TTC549 (cell line): ENCODE measurements at regions not wholly inside any gene's neighbourhood (a gene's known extent, or its start where the extent isn't known, plus 50 kb on each side); places are given as distances from the start of the nearest gene placed in this dataset.

Experiments
- FAIRE-seq: peaks from 2 replicates; lab custom pipeline; 2012; peaks lifted over from hg19 to GRCh38; lab: Jason Lieb, UNC

DNA sequence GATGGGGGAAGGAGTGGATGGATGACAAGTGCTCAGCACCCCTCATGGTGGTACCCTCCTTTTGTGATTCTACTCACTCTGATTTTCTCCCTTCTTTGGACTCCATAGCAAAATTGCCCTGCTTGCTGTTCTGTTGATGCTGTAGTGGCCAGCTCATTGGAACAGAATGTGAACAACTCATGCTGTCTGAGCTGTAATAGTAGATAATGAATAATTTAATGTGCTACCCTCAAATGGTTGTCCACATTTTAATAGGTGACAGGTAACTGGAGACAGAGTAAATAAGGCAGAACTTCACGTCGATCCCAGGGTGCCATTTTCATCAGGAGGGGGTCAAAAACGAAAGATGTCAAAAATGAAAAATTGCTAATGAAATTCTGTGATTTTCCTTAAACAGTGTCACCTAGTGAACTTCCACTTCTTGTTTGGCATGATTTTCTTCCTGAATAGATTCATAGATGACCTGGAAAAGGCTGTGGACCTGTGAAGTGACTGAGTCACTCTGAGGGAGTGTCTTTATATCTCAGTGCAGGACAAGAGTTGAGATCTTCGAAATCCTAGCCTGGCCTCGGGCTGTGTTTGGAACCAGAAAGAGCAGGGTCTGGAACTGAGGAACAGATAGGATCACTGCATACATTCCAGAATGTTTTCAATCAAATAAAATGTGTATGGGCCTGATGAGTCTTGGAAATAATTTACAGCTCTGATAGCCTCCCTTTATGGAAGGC is 270.2 kb downstream of the PSAT1 start:
- no peak for FAIRE-seq

DNA sequence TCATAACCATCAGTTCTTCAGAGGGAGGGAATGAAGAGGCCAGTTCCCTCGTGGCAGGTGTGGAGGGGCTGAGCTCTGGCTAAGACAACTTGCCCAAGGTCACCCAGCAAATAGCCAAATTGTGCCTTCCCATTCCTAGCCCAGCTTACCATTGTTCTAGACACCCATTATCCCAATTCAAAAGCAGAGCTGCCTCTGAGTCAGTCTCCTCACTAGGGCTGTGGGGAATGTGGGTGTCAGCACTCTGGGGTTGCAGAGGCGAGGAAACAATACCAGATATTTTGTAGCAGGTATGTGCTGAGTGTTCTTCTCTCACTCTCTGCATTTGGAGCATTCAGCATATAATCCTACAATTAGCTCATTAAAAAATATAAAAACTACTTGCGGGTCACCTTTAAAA is 270.8 kb downstream of the PSAT1 start:
- FAIRE-seq = no peak

GRCh38 chr9:78568774-78569173 is 271.8 kb downstream of the PSAT1 start:
- no peak for FAIRE-seq

GRCh38 chr9:78572266-78572665 is 275.3 kb downstream of the PSAT1 start:
- FAIRE-seq = no peak

DNA sequence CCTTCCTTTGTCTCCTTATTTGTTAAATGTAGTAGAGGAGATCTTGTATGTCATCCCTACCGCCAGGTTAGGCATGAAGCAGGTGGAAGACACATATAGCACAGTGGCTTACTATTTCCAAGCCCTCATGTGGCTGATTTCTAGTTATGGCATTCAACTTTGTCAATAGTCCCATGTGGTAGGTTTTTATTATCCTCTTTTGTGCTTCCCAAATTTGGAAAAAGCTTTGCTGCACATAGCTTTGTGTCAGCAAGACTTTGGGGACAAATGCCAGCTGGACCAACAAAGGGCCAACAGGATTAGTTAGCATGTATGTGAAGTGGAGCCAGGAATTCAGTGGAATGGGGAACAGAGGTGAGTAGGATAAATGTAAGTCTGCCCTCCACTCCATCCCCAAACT is 276.3 kb downstream of the PSAT1 start:
- FAIRE-seq = no peak

DNA sequence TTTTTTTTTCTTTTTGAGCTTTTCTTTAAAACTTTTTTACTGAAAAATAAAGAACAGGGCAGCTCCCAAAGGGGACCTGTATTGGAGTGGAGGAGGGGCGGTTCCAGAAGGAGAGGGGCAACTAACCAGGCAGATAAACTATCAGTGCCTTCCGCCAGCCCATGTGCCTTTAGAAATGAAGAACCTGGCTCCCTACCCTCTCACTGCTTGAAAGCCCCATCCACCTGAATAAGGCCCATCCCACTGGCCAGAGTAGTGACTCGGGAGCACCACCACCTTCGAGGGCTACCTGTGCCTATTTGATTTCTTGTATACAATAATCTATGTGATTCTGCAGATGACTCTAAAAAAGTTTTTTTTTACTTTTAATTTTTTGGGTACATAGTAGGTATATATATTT is 276.7 kb downstream of the PSAT1 start:
- FAIRE-seq = no peak

DNA sequence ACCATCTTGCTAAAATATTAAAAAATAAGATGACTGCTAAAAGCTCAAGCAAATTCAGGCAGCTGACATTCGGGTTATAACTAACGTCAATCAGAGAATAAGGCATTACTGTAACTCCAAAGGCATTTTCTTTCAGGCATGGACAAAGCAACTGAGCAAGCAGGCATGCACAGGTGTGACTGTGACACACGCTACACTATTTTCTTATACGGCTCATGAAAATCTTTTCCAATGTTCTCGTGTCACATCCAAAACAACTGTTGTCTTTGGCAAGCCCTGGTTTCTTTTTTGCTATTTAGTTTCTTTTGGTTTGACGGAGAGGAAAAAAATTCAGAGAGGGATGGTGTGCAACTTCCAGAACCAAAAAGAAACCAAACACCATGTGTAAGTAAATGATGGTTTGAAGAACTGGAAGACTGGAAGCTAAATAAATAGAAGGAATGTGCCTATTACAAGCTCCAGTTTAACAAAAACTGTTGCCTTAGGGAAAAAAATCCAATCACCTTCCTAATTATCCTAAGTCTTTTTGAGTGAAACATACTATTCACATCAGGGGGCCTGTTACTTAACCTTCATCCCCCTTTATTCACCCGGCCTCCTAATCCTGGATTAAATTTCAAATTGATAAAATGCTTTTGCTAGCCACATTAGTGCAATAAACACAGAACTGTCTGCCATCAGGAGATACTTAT is 277.6 kb downstream of the PSAT1 start:
- no peak for FAIRE-seq

- no peak for FAIRE-seq
Observed at GRCh38 chr9:78575081-78575480, 278.2 kb downstream of the PSAT1 start.

DNA sequence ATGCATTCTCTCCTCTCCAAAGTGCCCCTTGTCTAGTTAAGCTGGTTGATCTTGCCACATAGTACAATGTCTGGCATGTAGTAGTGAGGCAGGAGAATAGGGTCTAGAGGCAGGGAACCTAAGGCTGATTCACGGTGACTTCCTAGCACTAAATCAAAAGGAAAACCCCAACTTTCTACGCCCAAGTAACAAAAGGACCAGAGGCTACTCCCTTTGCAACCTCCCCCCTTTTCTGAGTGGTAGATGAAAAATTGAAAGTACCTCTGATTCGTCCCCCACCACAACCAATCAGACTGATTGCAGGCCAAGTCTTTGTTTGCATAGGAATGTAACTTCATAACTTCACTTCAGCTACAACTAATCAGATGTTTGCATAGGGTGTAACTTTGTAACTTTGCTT is 278.8 kb downstream of the PSAT1 start:
- FAIRE-seq = no peak

DNA sequence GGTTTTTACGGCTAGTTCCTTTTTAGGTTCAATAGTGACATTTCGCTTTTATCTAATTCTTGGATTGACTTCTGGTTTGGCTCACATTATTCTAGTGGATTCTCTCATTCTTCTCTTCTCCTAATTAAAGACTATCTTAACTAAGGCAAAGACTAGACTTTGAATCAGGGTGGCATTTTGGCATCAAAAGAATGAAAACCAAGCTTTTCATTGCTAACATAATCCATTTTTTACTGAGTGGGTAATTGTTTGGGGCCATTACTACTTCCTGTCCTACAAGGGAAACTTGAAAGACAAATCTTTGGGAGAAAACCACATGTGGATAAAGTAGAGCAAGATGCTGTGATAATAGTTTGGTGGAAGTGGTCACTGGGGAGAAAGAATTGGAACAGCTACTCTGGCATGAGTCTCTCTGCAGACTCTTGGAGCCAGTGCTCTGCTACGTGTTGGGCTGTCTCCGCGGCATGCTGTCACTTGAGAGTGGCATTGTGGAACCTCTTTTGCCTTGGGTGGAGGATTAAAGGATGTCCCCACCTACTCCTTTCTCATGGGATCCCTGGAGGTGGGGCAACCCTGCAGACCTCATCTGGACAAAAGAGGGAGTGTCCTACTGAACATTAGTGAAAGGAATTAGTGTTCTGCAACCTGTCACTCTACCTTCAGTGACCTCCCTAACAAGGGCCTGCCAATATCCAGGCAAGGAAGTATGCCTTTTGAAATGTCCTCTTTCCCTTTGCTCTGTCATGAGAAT is 280.4 kb downstream of the PSAT1 start:
- no peak for FAIRE-seq

- no peak for FAIRE-seq
Observed at GRCh38 chr9:78578072-78578471, 281.1 kb downstream of the PSAT1 start.

DNA sequence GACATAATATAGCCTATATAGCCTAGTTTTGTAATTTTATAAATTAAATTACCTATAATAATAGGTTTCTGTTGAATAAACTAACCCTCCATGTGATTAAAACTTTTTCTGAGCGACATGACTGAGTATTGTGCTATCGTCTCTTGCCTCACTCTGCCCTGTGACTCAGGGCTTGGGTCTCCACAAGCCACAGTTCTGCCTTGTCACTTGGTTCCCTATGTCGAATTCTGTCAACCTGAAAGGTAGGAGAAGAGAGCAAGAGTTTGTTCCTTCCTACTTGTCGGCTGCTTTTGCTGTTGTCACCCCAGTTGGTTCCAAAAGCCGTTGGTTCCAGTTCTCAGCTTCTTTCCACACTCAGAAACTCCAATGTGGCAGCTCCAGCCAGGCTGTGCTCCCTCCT is 285.9 kb downstream of the PSAT1 start:
- FAIRE-seq = no peak

- FAIRE-seq = no peak
Observed at GRCh38 chr9:78584589-78584988, 287.7 kb downstream of the PSAT1 start.

GRCh38 chr9:78585909-78586308 is 289.0 kb downstream of the PSAT1 start:
- FAIRE-seq = no peak

DNA sequence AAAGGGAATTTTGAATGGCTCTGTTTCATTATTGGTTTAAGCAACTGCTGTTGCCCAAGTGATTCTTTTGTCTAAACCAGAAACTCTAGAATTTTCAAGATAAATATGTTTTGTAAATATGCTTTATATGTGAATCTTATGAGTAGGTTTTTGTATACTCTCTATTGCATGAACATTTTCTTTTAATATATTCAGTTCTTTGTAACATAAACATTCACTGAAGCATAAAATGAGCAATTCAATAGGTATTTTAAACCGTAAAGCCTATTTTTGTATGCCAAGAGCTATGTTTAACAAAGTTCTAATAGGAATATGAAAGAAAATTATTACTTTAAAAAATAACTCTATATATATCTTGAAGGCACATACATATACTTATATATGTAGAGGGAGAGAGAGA is 293.1 kb downstream of the PSAT1 start:
- no peak for FAIRE-seq

DNA sequence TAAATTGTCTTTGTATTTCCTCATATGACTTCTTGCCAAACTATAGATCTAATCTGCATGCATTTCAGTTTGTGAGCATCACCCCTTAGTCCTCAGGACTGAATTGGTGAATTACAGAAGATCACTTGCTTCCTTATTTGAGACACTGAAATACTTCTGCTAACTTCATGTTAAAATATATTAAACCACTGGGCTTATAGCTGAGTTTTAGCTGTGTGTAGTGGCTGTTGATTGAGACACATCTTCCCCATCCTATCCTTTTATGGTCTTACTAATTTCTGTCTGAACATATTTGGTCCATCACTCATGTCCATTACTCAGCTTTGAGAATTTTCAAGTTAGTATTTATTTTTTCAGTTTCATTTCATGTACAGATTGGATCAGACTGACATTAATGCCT is 295.9 kb downstream of the PSAT1 start:
- FAIRE-seq = no peak

- FAIRE-seq = no peak
Observed at GRCh38 chr9:78595200-78595945, 298.4 kb downstream of the PSAT1 start.

- no peak for FAIRE-seq
Observed at GRCh38 chr9:78596346-78596745, 299.4 kb downstream of the PSAT1 start.

DNA sequence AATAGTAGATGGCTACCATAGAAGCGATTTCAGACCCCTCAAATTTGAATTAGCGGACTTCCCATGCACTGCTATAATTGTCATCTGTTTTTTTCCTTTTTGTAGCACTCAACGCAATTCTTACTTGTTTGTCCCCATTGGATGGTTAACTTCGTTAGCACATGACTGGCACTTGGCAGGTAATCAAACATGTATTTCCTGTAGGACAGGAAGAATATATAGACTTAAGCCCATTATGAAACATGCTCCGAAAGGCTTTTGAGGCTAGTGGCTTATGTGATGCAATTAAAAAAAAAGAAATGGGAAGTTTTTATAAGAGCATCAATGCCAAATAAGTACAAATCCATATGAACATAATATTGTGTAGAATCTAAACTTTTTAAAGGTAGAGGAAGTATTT is 301.2 kb downstream of the PSAT1 start:
- no peak for FAIRE-seq

- FAIRE-seq = no peak
Observed at GRCh38 chr9:78599926-78600325, 303.0 kb downstream of the PSAT1 start.

DNA sequence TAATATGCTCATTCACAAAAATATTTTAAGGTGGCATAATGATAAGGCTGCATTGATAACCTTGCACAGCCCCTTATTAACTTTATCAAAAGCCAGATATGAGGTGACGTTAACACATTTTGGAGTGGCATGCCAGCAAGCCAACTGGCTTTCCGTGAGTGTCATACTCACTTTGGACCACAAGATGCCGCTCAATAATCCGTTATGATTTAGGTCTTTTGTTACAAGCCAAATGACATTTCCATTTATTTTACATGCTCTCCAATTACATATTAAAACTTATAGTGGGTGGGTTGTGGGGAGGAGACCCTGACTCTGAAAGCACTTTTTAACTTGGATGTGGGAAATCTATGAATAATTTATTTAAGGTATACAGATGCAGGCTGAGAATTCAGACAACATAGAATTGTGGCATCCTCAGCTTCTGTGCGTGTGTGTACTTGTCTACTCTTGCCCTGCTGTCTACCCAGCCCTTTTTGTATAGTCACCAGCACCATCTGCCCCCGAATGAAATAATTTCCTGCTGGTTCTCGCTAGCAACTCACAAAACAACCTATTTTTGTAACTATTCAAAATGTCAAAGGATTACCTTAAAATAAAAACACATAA is 305.1 kb downstream of the PSAT1 start:
- no peak for FAIRE-seq
